Spinal cord (tissue), 9 donors: ENCODE measurements at regions not wholly inside any gene's neighbourhood (a gene's known extent, or its start where the extent isn't known, plus 50 kb on each side); places are given as distances from the start of the nearest gene placed in this dataset.

ENCODE experiments used
- DNase-seq, 6 donors: peaks; one replicate each; pipeline versions ENCODE4 v3.0.0 to v3.0.0-alpha.2; 2013 to 2015; ENCODE audit warnings: low spot score in 6 of 6, low read depth in 4 of 6
- H3K27ac ChIP-seq: one replicate; pipeline ENCODE4 v1.5.1; 2013; ENCODE audit warnings: low read depth, low read length, control low read depth
- H3K27me3 ChIP-seq: one replicate; pipeline ENCODE4 v1.6.1; 2013; ENCODE audit warnings: low read length; ENCODE audit not compliant: control insufficient read depth, insufficient read depth
- H3K36me3 ChIP-seq: one replicate; pipeline ENCODE4 v1.6.1; 2013; ENCODE audit warnings: low read length; ENCODE audit not compliant: control insufficient read depth, insufficient read depth
- H3K4me1 ChIP-seq: one replicate; pipeline ENCODE4 v1.6.1; 2013; ENCODE audit warnings: low read length; ENCODE audit not compliant: control insufficient read depth, insufficient read depth
- H3K4me3 ChIP-seq: one replicate; pipeline ENCODE4 v1.5.1; 2013; ENCODE audit warnings: low read depth, low read length, control low read depth
- H3K9me3 ChIP-seq: one replicate; pipeline ENCODE4 v1.6.1; 2013; ENCODE audit warnings: low read length; ENCODE audit not compliant: control insufficient read depth, insufficient read depth
- WGBS: methylation state at CpG from one replicate; pipeline ENCODE4 v1.1.5; 2013; ENCODE audit warnings: missing lambda C conversion rate; ENCODE audit not compliant: insufficient coverage; 5-methylcytosine and 5-hydroxymethylcytosine counted together
- donor health status: healthy.

- no peaks in the 10 kb centered on the region for H3K9me3 ChIP-seq
- H3K4me1 ChIP-seq, result no peaks in the 10 kb centered on the region
- H3K4me3 ChIP-seq, result no peak overlapping the region
- no peaks in the 10 kb centered on the region for H3K36me3 ChIP-seq
- WGBS, result 79% methylated on average over 3 of the region's 4 CpGs
- H3K27me3 ChIP-seq, result no peaks in the 10 kb centered on the region
- H3K27ac ChIP-seq, result no peak overlapping the region
- DNase-seq, result no peak
Observed at GRCh38 chr7:33813331-33813730, 92.0 kb upstream of the BMPER start.

- Histone ChIP-seq H3K27ac (peak overlapping the region; percentile 70), H3K36me3 (no peaks in the 10 kb centered on the region), H3K4me3 (peak overlapping the region; percentile 17), H3K4me1 (no peaks in the 10 kb centered on the region), H3K9me3 (no peaks in the 10 kb centered on the region), H3K27me3 (no peaks in the 10 kb centered on the region)
- DNase-seq, result peak in 1 of 6 donors; percentile 35
- WGBS, result 81% methylated on average over 3 of the region's 6 CpGs
Observed at GRCh38 chr7:33814400-33814799, 90.9 kb upstream of the BMPER start.

- Histone ChIP-seq H3K36me3 (no peaks in the 10 kb centered on the region), H3K9me3 (peaks cover 2% of the 10 kb centered on the region), H3K4me1 (no peaks in the 10 kb centered on the region), H3K27ac (peak overlapping the region; percentile 70), H3K27me3 (no peaks in the 10 kb centered on the region), H3K4me3 (peak overlapping the region; percentile 14)
- 38% methylated on average over 3 of the region's 6 CpGs for WGBS
- peak in 2 of 6 donors; percentile 34 to 44 for DNase-seq
Observed at GRCh38 chr7:33814936-33815335, 90.4 kb upstream of the BMPER start.

- Histone ChIP-seq H3K27ac (peak overlapping the region; percentile 70), H3K27me3 (no peaks in the 10 kb centered on the region), H3K9me3 (peaks cover 2% of the 10 kb centered on the region), H3K4me1 (no peaks in the 10 kb centered on the region), H3K4me3 (peak overlapping the region; percentile 14), H3K36me3 (no peaks in the 10 kb centered on the region)
- no peak for DNase-seq
- 50% methylated on average over 1 of the region's 3 CpGs for WGBS
Observed at GRCh38 chr7:33815336-33815735, 90.0 kb upstream of the BMPER start.

GRCh38 chr7:33816106-33816505, 89.2 kb upstream of the BMPER start:
- Histone ChIP-seq H3K9me3 (peaks cover 2% of the 10 kb centered on the region), H3K27ac (no peak overlapping the region), H3K36me3 (no peaks in the 10 kb centered on the region), H3K27me3 (no peaks in the 10 kb centered on the region), H3K4me1 (no peaks in the 10 kb centered on the region), H3K4me3 (no peak overlapping the region)
- no peak for DNase-seq

- no peaks in the 10 kb centered on the region for H3K36me3 ChIP-seq
- no peak for DNase-seq
- H3K4me1 ChIP-seq, result no peaks in the 10 kb centered on the region
- no peak overlapping the region for H3K27ac ChIP-seq
- peaks cover 2% of the 10 kb centered on the region for H3K9me3 ChIP-seq
- H3K4me3 ChIP-seq, result no peak overlapping the region
- no peaks in the 10 kb centered on the region for H3K27me3 ChIP-seq
Observed at GRCh38 chr7:33819658-33820057, 85.7 kb upstream of the BMPER start.

- Histone ChIP-seq H3K27ac (no peak overlapping the region), H3K27me3 (no peaks in the 10 kb centered on the region), H3K36me3 (no peaks in the 10 kb centered on the region), H3K4me1 (no peaks in the 10 kb centered on the region), H3K9me3 (peaks cover 2% of the 10 kb centered on the region), H3K4me3 (no peak overlapping the region)
- WGBS, result 83% methylated on average over 2 of the region's 2 CpGs
- no peak for DNase-seq
Observed at GRCh38 chr7:33820206-33820605, 85.1 kb upstream of the BMPER start.

- 67% methylated on average over 1 of the region's 2 CpGs for WGBS
- DNase-seq, result no peak
- Histone ChIP-seq H3K9me3 (peaks cover 2% of the 10 kb centered on the region), H3K27me3 (no peaks in the 10 kb centered on the region), H3K36me3 (no peaks in the 10 kb centered on the region), H3K4me1 (no peaks in the 10 kb centered on the region), H3K27ac (no peak overlapping the region), H3K4me3 (no peak overlapping the region)
Observed at GRCh38 chr7:33821970-33822369, 83.4 kb upstream of the BMPER start.

- Histone ChIP-seq H3K4me3 (no peak overlapping the region), H3K27me3 (no peaks in the 10 kb centered on the region), H3K9me3 (peaks cover 2% of the 10 kb centered on the region), H3K36me3 (no peaks in the 10 kb centered on the region), H3K4me1 (no peaks in the 10 kb centered on the region), H3K27ac (no peak overlapping the region)
- DNase-seq, result no peak
- 97% methylated on average over 4 of the region's 5 CpGs for WGBS
Observed at GRCh38 chr7:33823913-33824312, 81.4 kb upstream of the BMPER start.

GRCh38 chr7:33824911-33825459, 80.4 kb upstream of the BMPER start:
- H3K27me3 ChIP-seq, result no peaks in the 10 kb centered on the region
- H3K27ac ChIP-seq, result no peak overlapping the region
- no peak for DNase-seq
- H3K4me3 ChIP-seq, result no peak overlapping the region
- no peaks in the 10 kb centered on the region for H3K4me1 ChIP-seq
- H3K36me3 ChIP-seq, result no peaks in the 10 kb centered on the region
- no peaks in the 10 kb centered on the region for H3K9me3 ChIP-seq
- WGBS, result 67% methylated on average over 3 of the region's 4 CpGs
